ENCODE measurements at regions not wholly inside any gene's neighbourhood (a gene's known extent, or its start where the extent isn't known, plus 50 kb on each side); places are given as distances from the start of the nearest gene placed in this dataset.

DNA sequence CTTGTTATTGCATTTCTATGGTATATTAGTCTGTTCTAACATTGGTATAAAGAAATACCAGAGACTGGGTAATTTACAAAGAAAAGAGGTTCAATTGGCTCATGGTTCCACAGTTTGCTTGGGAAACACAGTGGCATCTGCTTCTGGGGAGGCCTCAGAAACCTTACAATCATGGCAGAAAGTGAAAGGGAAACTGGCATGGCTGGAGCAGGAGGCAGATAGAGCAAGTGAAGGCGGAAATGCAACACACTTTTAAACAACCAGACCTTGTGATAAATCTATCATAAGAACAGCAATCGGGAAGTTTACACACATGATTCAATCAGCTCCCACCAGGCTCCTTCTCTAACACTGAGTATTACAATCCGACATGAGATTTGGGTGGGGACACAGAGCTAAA, 346.6 kb upstream of the GNPDA2 start:
- no peak for TF ChIP-seq POLR2A (IDR thresholded peaks at IDR 0.05)
- no peak for TF ChIP-seq CTCF (IDR thresholded peaks at IDR 0.05)

All from Peyer's patch (tissue), 4 donors.